Choroid plexus epithelial cell (primary cell): ENCODE measurements at regions not wholly inside any gene's neighbourhood (a gene's known extent, or its start where the extent isn't known, plus 50 kb on each side); places are given as distances from the start of the nearest gene placed in this dataset.

Experiments used
- DNase-seq: peaks from one replicate; pipeline ENCODE4 v3.0.0-alpha.2; 2010; ENCODE audit warnings: low read depth
- H3K4me3 ChIP-seq: 2 replicates; pipeline ENCODE4 v1.5.1; 2011; ENCODE audit warnings: low read depth, mild to moderate bottlenecking, control low read depth, low read length, moderate library complexity
- TF ChIP-seq, protein P1 (sequence below): conservative IDR thresholded peaks from 2 replicates; pipeline ENCODE4 v1.5.1; 2011; ENCODE audit warnings: low read depth, mild to moderate bottlenecking, control low read depth, inconsistent platforms, low read length, moderate library complexity

GRCh38 chr12:130068741-130069140 is 93.5 kb upstream of the FZD10 start:
- TF ChIP-seq, protein P1, sequence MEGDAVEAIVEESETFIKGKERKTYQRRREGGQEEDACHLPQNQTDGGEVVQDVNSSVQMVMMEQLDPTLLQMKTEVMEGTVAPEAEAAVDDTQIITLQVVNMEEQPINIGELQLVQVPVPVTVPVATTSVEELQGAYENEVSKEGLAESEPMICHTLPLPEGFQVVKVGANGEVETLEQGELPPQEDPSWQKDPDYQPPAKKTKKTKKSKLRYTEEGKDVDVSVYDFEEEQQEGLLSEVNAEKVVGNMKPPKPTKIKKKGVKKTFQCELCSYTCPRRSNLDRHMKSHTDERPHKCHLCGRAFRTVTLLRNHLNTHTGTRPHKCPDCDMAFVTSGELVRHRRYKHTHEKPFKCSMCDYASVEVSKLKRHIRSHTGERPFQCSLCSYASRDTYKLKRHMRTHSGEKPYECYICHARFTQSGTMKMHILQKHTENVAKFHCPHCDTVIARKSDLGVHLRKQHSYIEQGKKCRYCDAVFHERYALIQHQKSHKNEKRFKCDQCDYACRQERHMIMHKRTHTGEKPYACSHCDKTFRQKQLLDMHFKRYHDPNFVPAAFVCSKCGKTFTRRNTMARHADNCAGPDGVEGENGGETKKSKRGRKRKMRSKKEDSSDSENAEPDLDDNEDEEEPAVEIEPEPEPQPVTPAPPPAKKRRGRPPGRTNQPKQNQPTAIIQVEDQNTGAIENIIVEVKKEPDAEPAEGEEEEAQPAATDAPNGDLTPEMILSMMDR = no peak
- no peak for DNase-seq
- no peak overlapping the region for H3K4me3 ChIP-seq

- TF ChIP-seq, protein P1 = no peak
- DNase-seq = no peak
These were observed 92.1 kb upstream of the FZD10 start for GRCh38 chr12:130070126-130070611.

DNA sequence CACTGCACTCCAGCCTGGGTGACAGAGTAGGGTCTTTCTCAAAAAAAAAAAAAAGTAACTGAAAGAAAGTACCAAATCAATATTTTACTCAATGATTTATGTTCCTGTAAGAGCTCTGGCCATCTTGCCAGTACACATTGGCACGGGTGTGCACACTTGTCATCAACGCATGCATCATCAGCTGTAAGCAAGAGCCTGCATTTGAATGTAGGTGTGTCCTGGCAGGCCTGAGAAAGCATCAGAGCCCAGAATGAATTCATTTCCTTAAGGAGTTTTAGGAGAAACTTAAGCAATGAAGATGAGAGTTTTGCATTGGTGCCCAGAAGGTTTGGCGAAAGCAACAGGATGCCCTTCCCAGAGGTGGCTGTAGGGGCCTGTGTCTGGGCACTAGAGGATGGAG is 88.5 kb upstream of the FZD10 start:
- DNase-seq = no peak
- TF ChIP-seq, protein P1 = no peak
- no peak overlapping the region for H3K4me3 ChIP-seq

More at GRCh38 chr12:130070126-130070611, 92.1 kb upstream of the FZD10 start:
- no peak overlapping the region for H3K4me3 ChIP-seq

GRCh38 chr12:130074661-130075406 is 87.4 kb upstream of the FZD10 start:
- TF ChIP-seq, protein P1 = no peak
- no peak for DNase-seq
- H3K4me3 ChIP-seq = no peak overlapping the region

DNA sequence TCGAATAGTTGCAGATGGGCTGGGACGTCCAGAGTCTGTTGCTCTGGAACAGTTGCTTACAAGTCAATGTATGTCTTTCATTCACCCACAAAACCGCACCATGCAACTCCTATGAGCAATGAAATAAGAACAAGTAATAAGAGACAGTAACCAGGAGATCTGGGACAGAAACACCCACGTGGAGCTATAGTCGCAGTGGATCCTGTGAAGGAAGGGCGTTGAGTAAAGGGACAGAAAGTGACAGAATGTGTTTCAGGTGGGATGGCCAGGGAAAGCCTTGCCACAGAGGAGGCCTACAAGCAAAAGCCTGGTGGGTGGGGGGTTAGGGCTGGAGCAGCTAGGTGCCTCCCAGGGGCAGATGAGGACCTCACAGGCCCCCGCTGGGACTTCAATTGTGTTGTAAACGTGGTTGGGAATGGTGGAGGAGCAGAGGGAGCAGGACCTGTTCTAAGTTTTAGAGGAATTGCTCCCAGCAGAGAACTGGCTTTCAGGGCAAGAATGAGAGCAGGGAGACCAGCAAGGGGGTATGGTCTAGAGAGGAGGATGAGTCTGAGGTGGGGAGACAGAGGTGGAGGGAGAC is 86.7 kb upstream of the FZD10 start:
- H3K4me3 ChIP-seq = no peak overlapping the region
- TF ChIP-seq, protein P1 = no peak
- DNase-seq = no peak

DNA sequence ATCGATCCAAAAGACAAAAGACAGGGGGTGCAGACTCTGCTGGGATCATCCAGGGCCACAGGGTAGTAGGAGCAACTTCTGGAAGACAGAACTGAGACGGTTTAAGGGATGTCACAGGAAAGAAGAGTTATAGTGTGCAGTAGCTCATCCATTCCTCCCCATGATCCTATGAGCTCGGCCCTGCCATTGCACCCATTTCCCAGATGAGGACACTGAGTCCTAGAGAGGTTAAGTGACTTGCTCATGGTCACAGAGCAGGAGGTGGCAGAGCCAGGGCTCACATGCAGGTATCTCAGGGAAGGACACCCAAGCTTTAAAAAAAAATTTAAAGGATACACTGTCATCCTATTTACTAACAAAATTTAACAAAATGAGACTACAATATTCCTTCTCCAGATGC is 86.1 kb upstream of the FZD10 start:
- H3K4me3 ChIP-seq = no peak overlapping the region
- DNase-seq = no peak
- TF ChIP-seq, protein P1 = no peak
